Endothelial cell of umbilical vein (primary cell): ENCODE measurements at regions not wholly inside any gene's neighbourhood (a gene's known extent, or its start where the extent isn't known, plus 50 kb on each side); places are given as distances from the start of the nearest gene placed in this dataset.

Source experiments
- BruUV-seq: library from RNA; stranded (reverse); fragments of 400-500 nt; replicated peaks from 2 replicates; lab custom pipeline; 2021; lab: Mats Ljungman, UMichigan
- CTCF ChIA-PET: fragments of 300-600, 350-600 bp; sonication (Branson Sonifier 250); formaldehyde crosslinking; loops from one replicate; lab custom pipeline; 2021; ENCODE audit warnings: antibody characterized with exemption, inconsistent platforms; lab: Charles Lee
- POLR2A ChIA-PET: fragments of 300-600, 350-600 bp; sonication (Branson Sonifier 250); formaldehyde crosslinking; loops from one replicate; lab custom pipeline; 2021; ENCODE audit warnings: antibody characterized with exemption, inconsistent platforms; lab: Charles Lee
- DNase-seq: peaks from one replicate; pipeline ENCODE4 v3.0.0-alpha.2; 2011; ENCODE audit warnings: low read depth, low spot score
- FAIRE-seq: peaks from 2 replicates; lab custom pipeline; 2011; peaks lifted over from hg19 to GRCh38; lab: Jason Lieb, UNC
- H2AFZ ChIP-seq: 2 replicates; pipeline ENCODE4 v1.6.0; 2012; ENCODE audit warnings: low read depth, low read length, control low read depth, inconsistent platforms
- H3K27ac ChIP-seq: 2 replicates; pipeline ENCODE4 v1.5.1; 2011; ENCODE audit warnings: low read depth, mild to moderate bottlenecking, control low read depth, low read length, moderate library complexity; ENCODE audit not compliant: insufficient read depth
- H3K27me3 ChIP-seq, 2 experiments: 2 replicates each; pipeline versions ENCODE4 v1.6.0 to v1.6.1; 2011; ENCODE audit warnings: low read length in 2 of 2, mixed read lengths in 1 of 2; ENCODE audit not compliant: control insufficient read depth in 2 of 2, insufficient read depth in 2 of 2
- H3K36me3 ChIP-seq, 2 experiments: 2 replicates in 1 of 2; 3 replicates in 1 of 2; pipeline ENCODE4 v1.5.1; 2011; ENCODE audit warnings: low read length in 2 of 2, mild to moderate bottlenecking in 1 of 2, moderate library complexity in 1 of 2; ENCODE audit not compliant: control insufficient read depth in 2 of 2, insufficient read depth in 2 of 2; ENCODE audit errors: extremely low read depth in 1 of 2
- H3K4me1 ChIP-seq: 3 replicates; pipeline ENCODE4 v1.5.1; 2011; ENCODE audit warnings: mild to moderate bottlenecking, low read length; ENCODE audit not compliant: control insufficient read depth, insufficient read depth; ENCODE audit errors: extremely low read depth
- H3K4me2 ChIP-seq: 2 replicates; pipeline ENCODE4 v1.6.1; 2011; ENCODE audit warnings: low read length, control low read depth, mixed read lengths; ENCODE audit not compliant: insufficient read depth
- H3K4me3 ChIP-seq, 3 experiments: fragments of 200-600 bp in 1 of 3; sonication (generic), shearing (Covaris generic) in 1 of 3; replicated peaks in 1 of 3; 2 replicates each; pipeline ENCODE4 v1.5.1; 2011 to 2016; ENCODE audit warnings: control low read depth in 3 of 3, low read length in 3 of 3, mild to moderate bottlenecking in 2 of 3, inconsistent platforms in 1 of 3, low read depth in 1 of 3, moderate library complexity in 1 of 3; ENCODE audit not compliant: insufficient read depth in 1 of 3
- H3K79me2 ChIP-seq: 2 replicates; pipeline ENCODE4 v1.6.0; 2012; ENCODE audit warnings: low read length, inconsistent platforms; ENCODE audit not compliant: control insufficient read depth, insufficient read depth
- H3K9ac ChIP-seq: replicated peaks from 2 replicates; pipeline ENCODE3; 2011; ENCODE audit warnings: low read length, control low read depth; ENCODE audit not compliant: insufficient read depth; ENCODE audit errors: extremely low read depth
- H3K9me1 ChIP-seq: replicated peaks from 3 replicates; pipeline ENCODE4 v1.6.0; 2011; ENCODE audit warnings: mild to moderate bottlenecking, low read length; ENCODE audit not compliant: control insufficient read depth, insufficient read depth; ENCODE audit errors: extremely low read depth
- H3K9me3 ChIP-seq: replicated peaks from 2 replicates; pipeline ENCODE4 v1.5.1; 2012; ENCODE audit warnings: low read length, inconsistent platforms; ENCODE audit not compliant: control insufficient read depth, insufficient read depth
- H4K20me1 ChIP-seq: replicated peaks from 2 replicates; pipeline ENCODE3; 2011; ENCODE audit warnings: mild to moderate bottlenecking, low read length; ENCODE audit not compliant: control insufficient read depth, insufficient read depth; ENCODE audit errors: extremely low read depth
- EZH2 ChIP-seq: IDR thresholded peaks from 2 replicates; pipeline ENCODE4 v1.6.1; 2012; ENCODE audit warnings: borderline replicate concordance, low read depth, mild to moderate bottlenecking, moderate library complexity, low read length, inconsistent platforms; ENCODE audit not compliant: severe bottlenecking
- FOS ChIP-seq: IDR thresholded peaks from 2 replicates; pipeline ENCODE4 v1.6.1; 2011; ENCODE audit warnings: mild to moderate bottlenecking, low read length, moderate library complexity, borderline replicate concordance; ENCODE audit not compliant: insufficient read depth
- GATA2 ChIP-seq: IDR thresholded peaks from 2 replicates; pipeline ENCODE4 v1.7.0; 2011; ENCODE audit warnings: low read depth, mild to moderate bottlenecking, moderate library complexity, mixed read lengths, low read length; ENCODE audit not compliant: insufficient read length, insufficient read depth
- JUN ChIP-seq: IDR thresholded peaks from 2 replicates; pipeline ENCODE4 v1.6.1; 2011; ENCODE audit warnings: borderline replicate concordance, low read depth; ENCODE audit not compliant: insufficient read length, insufficient read depth
- MYC ChIP-seq: IDR thresholded peaks from one replicate; pipeline ENCODE4 v1.6.1; 2011; ENCODE audit warnings: mild to moderate bottlenecking, low read depth, low read length
- POLR2A ChIP-seq: IDR thresholded peaks from 2 replicates; pipeline ENCODE4 v1.6.1; 2012; ENCODE audit warnings: low read depth, mild to moderate bottlenecking, control low read depth, low read length
- POLR2AphosphoS5 ChIP-seq: IDR thresholded peaks from 2 replicates; pipeline ENCODE4 v1.6.1; 2012; ENCODE audit warnings: low read depth, mild to moderate bottlenecking, control low read depth, low read length, moderate library complexity; ENCODE audit not compliant: insufficient read depth
- dilution Hi-C: fragments of 300-500 bp; cut with MboI; formaldehyde crosslinking; loops from one replicate; pipeline ENCODE4 v1.15.0; 2019; ENCODE audit warnings: low sequenced_read_pairs; ENCODE audit not compliant: extremely low pct_ligation_motif_present
- intact Hi-C: fragments of 100-400 bp; cut with micrococcal nuclease; formaldehyde crosslinking; loops from one replicate; pipeline ENCODE4 v1.10.0; 2022
- TF ChIP-seq, protein P1 (sequence below), 2 donors: IDR thresholded peaks; 1 replicate in 1 of 2; 2 replicates in 1 of 2; pipeline ENCODE4 v1.5.1; 2011; ENCODE audit warnings: low read length in 2 of 2, mild to moderate bottlenecking in 2 of 2, moderate library complexity in 2 of 2, control low read depth in 1 of 2, inconsistent platforms in 1 of 2, low read depth in 1 of 2; ENCODE audit not compliant: insufficient read depth in 1 of 2; ENCODE audit errors: extremely low read depth in 1 of 2
- TF ChIP-seq, protein P2 (sequence below): IDR thresholded peaks from 2 replicates; pipeline ENCODE4 v1.6.1; 2011; ENCODE audit not compliant: insufficient read depth, insufficient read length

GRCh38 chr6:147057705-147058342 lies 146.4 kb upstream of the STXBP5 start:
- dilution Hi-C loops = no loop called here
- ChIA-PET CTCF (interaction anchor here (1.7 kb wide), 1 partner anchor 12 kb away, joined by 4 read pairs; no protein-coding TSS in a partner anchor), POLR2A (no interaction called here)
- Histone ChIP-seq H3K9ac (no peak overlapping the region), H3K9me3 (no peaks in the 10 kb centered on the region), H3K79me2 (no peaks in the 10 kb centered on the region), H3K4me1 (no peaks in the 10 kb centered on the region), H3K9me1 (no peaks in the 10 kb centered on the region), H3K36me3 (no peaks in the 10 kb centered on the region), H3K4me2 (no peak overlapping the region), H3K4me3 (no peak overlapping the region), H3K27ac (no peak overlapping the region), H3K27me3 (no peaks in the 10 kb centered on the region), H4K20me1 (no peaks in the 10 kb centered on the region), H2AFZ (no peak overlapping the region)
- no TSS peak for BruUV-seq
- FAIRE-seq (no peak), DNase-seq (no peak)
- intact Hi-C loops = no loop called here
- TF ChIP-seq JUN (no peak), POLR2AphosphoS5 (no peak)

GRCh38 chr6:147058786-147059385 lies 145.3 kb upstream of the STXBP5 start:
- Histone ChIP-seq H4K20me1 (no peaks in the 10 kb centered on the region), H3K27me3 (no peaks in the 10 kb centered on the region), H3K36me3 (no peaks in the 10 kb centered on the region), H3K9me3 (no peaks in the 10 kb centered on the region), H3K9me1 (no peaks in the 10 kb centered on the region), H2AFZ (no peak overlapping the region), H3K79me2 (no peaks in the 10 kb centered on the region), H3K4me1 (no peaks in the 10 kb centered on the region), H3K27ac (no peak overlapping the region), H3K4me3 (no peak overlapping the region), H3K4me2 (no peak overlapping the region), H3K9ac (no peak overlapping the region)
- intact Hi-C loops = no loop called here
- POLR2A ChIA-PET = no interaction called here
- dilution Hi-C loops = no loop called here
- no TSS peak for BruUV-seq
- TF ChIP-seq EZH2 (no peak), POLR2A (no peak), JUN (no peak), POLR2AphosphoS5 (no peak), GATA2 (no peak), MYC (no peak), FOS (no peak)
- TF ChIP-seq, protein P1, sequence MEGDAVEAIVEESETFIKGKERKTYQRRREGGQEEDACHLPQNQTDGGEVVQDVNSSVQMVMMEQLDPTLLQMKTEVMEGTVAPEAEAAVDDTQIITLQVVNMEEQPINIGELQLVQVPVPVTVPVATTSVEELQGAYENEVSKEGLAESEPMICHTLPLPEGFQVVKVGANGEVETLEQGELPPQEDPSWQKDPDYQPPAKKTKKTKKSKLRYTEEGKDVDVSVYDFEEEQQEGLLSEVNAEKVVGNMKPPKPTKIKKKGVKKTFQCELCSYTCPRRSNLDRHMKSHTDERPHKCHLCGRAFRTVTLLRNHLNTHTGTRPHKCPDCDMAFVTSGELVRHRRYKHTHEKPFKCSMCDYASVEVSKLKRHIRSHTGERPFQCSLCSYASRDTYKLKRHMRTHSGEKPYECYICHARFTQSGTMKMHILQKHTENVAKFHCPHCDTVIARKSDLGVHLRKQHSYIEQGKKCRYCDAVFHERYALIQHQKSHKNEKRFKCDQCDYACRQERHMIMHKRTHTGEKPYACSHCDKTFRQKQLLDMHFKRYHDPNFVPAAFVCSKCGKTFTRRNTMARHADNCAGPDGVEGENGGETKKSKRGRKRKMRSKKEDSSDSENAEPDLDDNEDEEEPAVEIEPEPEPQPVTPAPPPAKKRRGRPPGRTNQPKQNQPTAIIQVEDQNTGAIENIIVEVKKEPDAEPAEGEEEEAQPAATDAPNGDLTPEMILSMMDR (IDR thresholded peaks at IDR 0.05; ENCODE audit: extremely low read depth in 1 of 2, insufficient read depth in 1 of 2, low read depth in 1 of 2, low read length in 2 of 2) = no peak
- TF ChIP-seq, protein P2, sequence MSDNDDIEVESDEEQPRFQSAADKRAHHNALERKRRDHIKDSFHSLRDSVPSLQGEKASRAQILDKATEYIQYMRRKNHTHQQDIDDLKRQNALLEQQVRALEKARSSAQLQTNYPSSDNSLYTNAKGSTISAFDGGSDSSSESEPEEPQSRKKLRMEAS = no peak
- CTCF ChIA-PET = interaction anchor here (1.2 to 1.6 kb wide), 2 partner anchors 15 to 41 kb away, joined by 3 to 4 read pairs; no protein-coding TSS in a partner anchor
- no peak for FAIRE-seq
- no peak for DNase-seq
